Left lung (tissue), 4 donors: ENCODE measurements at regions not wholly inside any gene's neighbourhood (a gene's known extent, or its start where the extent isn't known, plus 50 kb on each side); places are given as distances from the start of the nearest gene placed in this dataset.
A peak's percentile ranks its signal among the peaks of the same experiment; 100 is the strongest.

ENCODE experiments used
- ATAC-seq: fragments of 200-7000 bp; cut with Tn5 transposase; one replicate; pipeline ENCODE4 v1.9.1; 2020; ENCODE audit warnings: moderate library complexity
- DNase-seq, 4 donors: peaks; one replicate each; pipeline ENCODE4 v3.0.0-alpha.2; 2013 to 2020
- H3K27ac ChIP-seq, 2 donors: fragments of 200-600 bp; sonication (generic) in 1 of 2; one replicate each; pipeline versions ENCODE4 v1.5.0 to v1.8.0; 2020 to 2021
- H3K27me3 ChIP-seq, 2 donors: fragments of 200-600 bp; sonication (generic) in 1 of 2; one replicate each; pipeline versions ENCODE4 v1.5.0 to v1.8.0; 2020 to 2021
- H3K36me3 ChIP-seq, 2 donors: fragments of 200-600 bp; sonication (generic) in 1 of 2; one replicate each; pipeline versions ENCODE4 v1.5.0 to v1.8.0; 2020 to 2021
- H3K4me1 ChIP-seq, 2 donors: fragments of 200-600 bp; one replicate each; pipeline ENCODE4 v1.8.0; 2021
- H3K4me3 ChIP-seq, 2 donors: fragments of 200-600 bp; sonication (generic) in 1 of 2; one replicate each; pipeline versions ENCODE4 v1.5.0 to v1.8.0; 2020 to 2021; ENCODE audit warnings: mild to moderate bottlenecking in 1 of 2
- H3K9me3 ChIP-seq, 2 donors: fragments of 200-600 bp; sonication (generic) in 1 of 2; one replicate each; pipeline versions ENCODE4 v1.5.0 to v1.8.0; 2020 to 2021
- intact Hi-C, 2 donors: fragments of 100-400 bp; cut with DNase I; formaldehyde crosslinking; loops; one replicate each; pipeline versions ENCODE4 v1.11.2 to v1.14.2; 2022
- TF ChIP-seq, protein P1 (sequence below), 2 donors: fragments of 200-600 bp; sonication (generic) in 1 of 2; IDR thresholded peaks; one replicate each; pipeline versions ENCODE4 v1.5.0 to v1.8.0; 2021; ENCODE audit warnings: antibody characterized with exemption in 2 of 2
- donor health status: DM: no; HTN: yes; CAD: no.
- donor health status: DM: no; HTN: no; CAD: no.

DNA sequence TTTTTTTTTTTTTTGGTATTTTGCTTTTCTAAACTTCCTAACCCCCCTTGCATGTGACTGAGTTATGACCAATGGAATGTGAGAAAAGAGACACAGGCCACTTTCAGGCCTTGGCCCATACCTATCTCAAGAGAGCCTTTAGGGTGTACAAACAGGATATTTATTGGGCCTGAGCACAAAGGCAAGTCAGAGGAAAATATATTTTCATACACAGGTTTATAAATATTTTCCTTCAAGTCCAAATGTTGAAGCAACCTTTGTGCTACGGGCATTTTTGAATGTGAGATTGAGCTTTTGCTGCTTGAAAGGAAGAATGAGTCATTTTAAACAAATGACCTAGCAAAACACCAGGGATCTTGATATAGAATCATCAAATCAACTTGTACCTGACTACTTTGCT, 228.6 kb upstream of the E2F7 start:
- H3K36me3 ChIP-seq, result no peaks in the 10 kb centered on the region
- H3K27me3 ChIP-seq, result no peaks in the 10 kb centered on the region
- intact Hi-C loops, result no loop called here
- peaks cover 0 to 4% of the 10 kb centered on the region in 2 donors for H3K9me3 ChIP-seq
- TF ChIP-seq, protein P1, sequence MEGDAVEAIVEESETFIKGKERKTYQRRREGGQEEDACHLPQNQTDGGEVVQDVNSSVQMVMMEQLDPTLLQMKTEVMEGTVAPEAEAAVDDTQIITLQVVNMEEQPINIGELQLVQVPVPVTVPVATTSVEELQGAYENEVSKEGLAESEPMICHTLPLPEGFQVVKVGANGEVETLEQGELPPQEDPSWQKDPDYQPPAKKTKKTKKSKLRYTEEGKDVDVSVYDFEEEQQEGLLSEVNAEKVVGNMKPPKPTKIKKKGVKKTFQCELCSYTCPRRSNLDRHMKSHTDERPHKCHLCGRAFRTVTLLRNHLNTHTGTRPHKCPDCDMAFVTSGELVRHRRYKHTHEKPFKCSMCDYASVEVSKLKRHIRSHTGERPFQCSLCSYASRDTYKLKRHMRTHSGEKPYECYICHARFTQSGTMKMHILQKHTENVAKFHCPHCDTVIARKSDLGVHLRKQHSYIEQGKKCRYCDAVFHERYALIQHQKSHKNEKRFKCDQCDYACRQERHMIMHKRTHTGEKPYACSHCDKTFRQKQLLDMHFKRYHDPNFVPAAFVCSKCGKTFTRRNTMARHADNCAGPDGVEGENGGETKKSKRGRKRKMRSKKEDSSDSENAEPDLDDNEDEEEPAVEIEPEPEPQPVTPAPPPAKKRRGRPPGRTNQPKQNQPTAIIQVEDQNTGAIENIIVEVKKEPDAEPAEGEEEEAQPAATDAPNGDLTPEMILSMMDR (IDR thresholded peaks at IDR 0.05), result no peak
- no peaks in the 10 kb centered on the region for H3K4me1 ChIP-seq
- no peak overlapping the region for H3K4me3 ChIP-seq
- no peak for DNase-seq
- ATAC-seq, result no peak
- H3K27ac ChIP-seq, result no peak overlapping the region

DNA sequence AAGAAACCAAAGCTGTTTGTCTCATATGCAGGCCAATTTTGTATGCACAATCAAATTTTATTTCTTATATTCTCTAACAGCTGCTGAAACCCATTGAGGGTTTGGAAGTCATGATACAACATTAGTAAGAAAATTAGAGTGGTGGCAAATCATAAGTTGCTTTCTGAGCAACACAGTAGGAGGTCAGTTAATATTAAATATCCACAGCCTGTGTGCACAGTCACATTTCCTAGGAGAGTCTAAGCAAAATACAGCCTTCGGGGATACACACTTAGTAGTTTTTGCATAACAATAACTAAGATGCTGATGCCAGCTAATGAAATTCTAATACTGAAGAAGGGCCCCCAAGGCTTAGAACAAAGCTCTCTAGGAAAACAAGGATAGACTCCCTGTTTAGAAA, 209.6 kb upstream of the E2F7 start:
- no peak overlapping the region for H3K27ac ChIP-seq
- intact Hi-C loops, result no loop called here
- H3K9me3 ChIP-seq, result no peaks in the 10 kb centered on the region
- H3K36me3 ChIP-seq, result no peaks in the 10 kb centered on the region
- TF ChIP-seq, protein P1 (IDR thresholded peaks at IDR 0.05), result no peak
- no peak for DNase-seq
- H3K27me3 ChIP-seq, result no peaks in the 10 kb centered on the region
- no peaks in the 10 kb centered on the region for H3K4me1 ChIP-seq
- H3K4me3 ChIP-seq, result no peak overlapping the region
- no peak for ATAC-seq

DNA sequence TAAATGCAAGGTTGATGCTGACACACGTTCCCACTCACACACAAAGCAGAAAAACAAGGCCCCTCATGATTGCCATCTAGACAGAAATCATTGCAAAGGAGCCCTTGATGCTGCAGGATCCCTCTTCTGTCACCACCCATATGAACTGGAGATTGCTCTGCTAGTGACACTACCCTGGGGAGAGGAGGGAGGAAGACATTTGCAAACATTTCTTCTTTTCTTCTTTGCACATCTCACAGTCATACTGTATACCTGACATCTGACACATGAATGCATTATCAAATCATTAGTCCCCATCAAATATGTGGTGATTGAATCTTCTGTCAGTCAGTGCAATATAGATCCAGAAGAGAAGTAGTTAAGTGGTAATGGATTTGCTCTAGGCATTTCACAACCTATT, 208.5 kb upstream of the E2F7 start:
- H3K4me1 ChIP-seq, result no peaks in the 10 kb centered on the region
- intact Hi-C loops, result no loop called here
- TF ChIP-seq, protein P1 (IDR thresholded peaks at IDR 0.05), result no peak
- H3K9me3 ChIP-seq, result no peaks in the 10 kb centered on the region
- no peaks in the 10 kb centered on the region for H3K36me3 ChIP-seq
- H3K27me3 ChIP-seq, result no peaks in the 10 kb centered on the region
- DNase-seq, result no peak
- H3K4me3 ChIP-seq, result no peak overlapping the region
- no peak overlapping the region for H3K27ac ChIP-seq
- ATAC-seq, result no peak

DNA sequence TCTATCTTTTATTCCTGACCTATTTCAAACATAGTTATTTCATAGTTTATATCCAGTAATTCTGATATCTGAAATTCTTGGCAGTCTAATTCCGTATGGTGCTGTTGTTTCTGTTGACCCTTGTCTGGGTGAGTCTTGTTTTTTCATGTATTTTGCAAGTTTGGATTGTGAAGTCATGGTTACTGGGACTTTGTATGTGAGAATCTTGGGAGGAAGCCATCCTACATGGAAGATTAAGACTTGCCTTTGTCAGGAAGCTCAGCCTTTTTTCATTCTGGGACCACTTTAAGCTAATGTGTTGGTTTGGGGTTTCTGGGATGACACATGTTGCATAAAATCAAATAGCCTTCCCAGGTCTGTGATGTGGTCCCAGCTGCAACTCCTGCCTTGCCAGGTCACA, 191.6 kb upstream of the E2F7 start:
- H3K27ac ChIP-seq, result no peak overlapping the region
- H3K4me3 ChIP-seq, result no peak overlapping the region
- H3K36me3 ChIP-seq, result no peaks in the 10 kb centered on the region
- TF ChIP-seq, protein P1 (IDR thresholded peaks at IDR 0.05), result no peak
- H3K9me3 ChIP-seq, result peaks cover 0 to 4% of the 10 kb centered on the region in 2 donors
- H3K4me1 ChIP-seq, result no peaks in the 10 kb centered on the region
- DNase-seq (peak in 2 of 4 donors; percentile 43 to 73), ATAC-seq (no peak)
- H3K27me3 ChIP-seq, result no peaks in the 10 kb centered on the region
- intact Hi-C loops, result no loop called here

DNA sequence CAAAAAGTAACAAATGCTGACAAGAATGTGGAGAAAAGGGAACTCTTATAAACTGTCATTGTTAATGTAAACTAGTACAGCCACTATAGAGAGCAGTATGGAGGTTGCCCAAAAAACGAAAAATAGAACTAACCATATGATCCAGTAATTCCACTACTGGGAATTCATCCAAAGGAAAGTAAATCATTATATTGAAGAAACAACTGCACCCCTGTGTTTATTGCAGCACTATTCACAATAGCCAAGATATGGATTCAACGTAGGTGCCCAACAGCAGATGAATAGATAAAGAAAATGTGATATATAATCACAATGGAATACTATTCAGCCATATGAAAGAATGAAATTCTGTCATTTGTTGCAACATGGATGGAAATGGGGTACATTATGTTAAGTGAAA, 188.0 kb upstream of the E2F7 start:
- no peak overlapping the region for H3K27ac ChIP-seq
- DNase-seq, result no peak
- no peaks in the 10 kb centered on the region for H3K27me3 ChIP-seq
- H3K9me3 ChIP-seq, result no peaks in the 10 kb centered on the region
- TF ChIP-seq, protein P1 (IDR thresholded peaks at IDR 0.05), result no peak
- ATAC-seq, result no peak
- H3K4me3 ChIP-seq, result no peak overlapping the region
- no peaks in the 10 kb centered on the region for H3K4me1 ChIP-seq
- no peaks in the 10 kb centered on the region for H3K36me3 ChIP-seq
- intact Hi-C loops, result no loop called here
